Effector CD4-positive, alpha-beta T cell (primary cell): ENCODE measurements at regions not wholly inside any gene's neighbourhood (a gene's known extent, or its start where the extent isn't known, plus 50 kb on each side); places are given as distances from the start of the nearest gene placed in this dataset.
A peak's percentile ranks its signal among the peaks of the same experiment; 100 is the strongest.
"Not testable (repeated sequence)": the region's sequence is repeated elsewhere in the genome, so short reads cannot be mapped to it uniquely, and the experiment has no call there.

Source experiments
- DNase-seq: peaks from one replicate; pipeline ENCODE4 v3.0.0-alpha.2; 2020

DNA sequence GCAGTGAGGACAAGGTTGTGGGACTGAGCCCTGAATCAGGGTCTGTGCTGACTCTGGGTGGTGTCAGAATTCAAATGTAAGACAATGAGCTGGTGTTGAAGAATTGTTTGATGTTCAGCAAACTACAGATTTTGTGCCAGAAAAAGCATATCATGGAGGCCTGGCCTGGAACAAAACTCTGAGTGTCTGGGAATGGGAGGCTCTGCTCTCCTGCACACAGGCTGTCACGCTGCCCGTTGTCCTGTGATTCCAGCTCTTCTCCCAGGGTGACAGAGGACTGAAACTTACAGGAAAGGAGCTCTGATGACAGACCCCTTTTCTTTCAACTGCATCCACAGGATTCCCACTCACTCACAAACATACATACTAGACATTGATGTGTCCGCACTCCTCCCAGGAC is 120.1 kb downstream of the ZNF486 start:
- no peak for DNase-seq

- not testable (repeated sequence) for DNase-seq
These were observed 118.9 kb downstream of the ZNF486 start for GRCh38 chr19:20285876-20286275.

- no peak for DNase-seq
These were observed 112.5 kb downstream of the ZNF486 start for GRCh38 chr19:20279516-20279915.

- peak; percentile 3 for DNase-seq
These were observed 111.3 kb downstream of the ZNF486 start for GRCh38 chr19:20278342-20278741.

GRCh38 chr19:20276732-20277082 is 109.7 kb downstream of the ZNF486 start:
- DNase-seq, result not testable (repeated sequence)

GRCh38 chr19:20276011-20276731 is 109.2 kb downstream of the ZNF486 start:
- DNase-seq, result no peak

- no peak for DNase-seq
These were observed 107.0 kb downstream of the ZNF486 start for GRCh38 chr19:20273951-20274570.

GRCh38 chr19:20273376-20273775 is 106.4 kb downstream of the ZNF486 start:
- no peak for DNase-seq

GRCh38 chr19:20272627-20273010 is 105.6 kb downstream of the ZNF486 start:
- DNase-seq, result not testable (repeated sequence)

- not testable (repeated sequence) for DNase-seq
These were observed 105.1 kb downstream of the ZNF486 start for GRCh38 chr19:20271927-20272626.

GRCh38 chr19:20271215-20271926 is 104.4 kb downstream of the ZNF486 start:
- DNase-seq, result no peak

DNA sequence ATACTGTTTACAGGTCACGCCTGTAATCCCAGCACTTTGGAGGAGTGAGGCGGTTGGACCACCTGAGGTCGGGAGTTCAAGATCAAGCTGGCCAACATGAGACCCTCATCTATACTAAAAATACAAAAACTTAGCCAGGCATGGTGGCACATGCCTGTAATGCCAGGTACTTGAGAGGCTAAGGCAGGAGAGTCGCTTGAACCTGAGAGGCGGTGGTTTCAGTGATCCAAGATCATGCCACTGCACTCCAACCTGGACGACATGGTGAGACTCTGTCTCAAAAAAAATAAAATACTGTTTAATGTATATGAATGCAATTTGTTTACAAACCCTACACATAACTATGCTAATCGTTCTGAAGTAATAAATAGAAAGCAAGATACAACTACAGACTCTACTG is 102.4 kb downstream of the ZNF486 start:
- no peak for DNase-seq

- not testable (repeated sequence) for DNase-seq
These were observed 94.5 kb downstream of the ZNF486 start for GRCh38 chr19:20261513-20261912.

- not testable (repeated sequence) for DNase-seq
These were observed 93.7 kb downstream of the ZNF486 start for GRCh38 chr19:20260738-20261137.

GRCh38 chr19:20259615-20260014 is 92.6 kb downstream of the ZNF486 start:
- DNase-seq, result no peak

DNA sequence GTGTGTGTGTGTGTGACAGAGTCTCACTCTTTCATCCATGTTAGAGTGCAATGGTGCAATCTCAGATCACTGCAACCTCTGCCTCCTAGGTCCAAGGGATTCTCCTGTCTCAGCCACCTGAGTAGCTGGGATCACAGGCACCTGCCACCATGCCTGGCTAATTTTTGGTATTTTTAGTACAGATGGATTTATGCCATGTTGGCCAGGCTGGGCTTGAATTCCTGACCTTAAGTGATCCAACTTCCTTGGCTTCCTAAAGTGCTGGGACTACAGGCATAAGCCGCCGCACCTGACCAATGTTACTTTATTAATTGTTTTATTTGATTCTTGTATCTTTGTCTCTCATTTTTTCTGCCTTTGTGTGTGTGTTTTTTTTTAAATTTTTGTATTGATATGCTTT is 89.6 kb downstream of the ZNF486 start:
- no peak for DNase-seq

- DNase-seq, result no peak
These were observed 87.1 kb downstream of the ZNF486 start for GRCh38 chr19:20254121-20254520.

DNA sequence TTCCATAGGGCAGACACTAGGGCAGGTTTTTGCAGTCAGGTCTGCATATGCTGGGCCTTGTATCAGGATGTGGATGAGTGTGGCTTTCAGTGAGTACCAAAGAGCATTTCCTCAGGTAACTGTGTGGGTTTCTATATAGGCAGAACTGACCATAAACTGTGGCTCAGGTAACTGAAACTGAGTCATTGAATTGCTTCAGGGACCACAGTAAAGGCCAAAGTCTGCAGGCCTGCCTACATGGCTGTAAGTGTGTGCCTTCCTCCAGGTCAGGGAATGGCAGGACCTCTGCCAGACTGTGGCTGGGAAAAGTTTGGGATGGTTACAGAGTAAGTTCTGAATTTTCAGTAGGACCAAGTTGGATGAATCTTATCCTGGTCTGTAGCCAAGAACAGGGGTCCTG is 85.6 kb downstream of the ZNF486 start:
- no peak for DNase-seq

DNA sequence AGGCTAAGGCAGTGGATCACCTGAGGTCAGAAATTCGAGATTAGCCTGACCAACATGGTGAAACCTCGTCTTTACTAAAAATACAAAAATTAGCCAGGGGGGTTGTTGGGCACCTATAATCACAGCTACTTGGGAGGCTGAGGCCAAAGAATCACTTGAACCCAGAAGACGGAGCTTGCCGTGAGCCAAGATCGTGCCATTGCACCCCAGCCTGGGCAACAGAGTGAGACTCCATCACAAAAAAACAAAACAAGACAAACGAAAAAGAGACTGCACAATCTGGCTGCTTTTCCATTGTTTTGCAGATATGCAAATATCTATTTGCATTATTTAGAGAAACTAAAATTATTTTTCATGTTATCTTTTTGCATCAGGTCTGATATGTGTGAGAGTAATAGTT is 83.6 kb downstream of the ZNF486 start:
- DNase-seq, result no peak

GRCh38 chr19:20250121-20250520 is 83.1 kb downstream of the ZNF486 start:
- no peak for DNase-seq
